Retinal pigment epithelial cell (primary cell): ENCODE measurements at regions not wholly inside any gene's neighbourhood (a gene's known extent, or its start where the extent isn't known, plus 50 kb on each side); places are given as distances from the start of the nearest gene placed in this dataset.

Experiments used
- DNase-seq: peaks from one replicate; pipeline ENCODE4 v3.0.0-alpha.2; 2010; ENCODE audit warnings: low read depth
- H3K4me3 ChIP-seq: 2 replicates; pipeline ENCODE4 v1.5.1; 2011; ENCODE audit warnings: mild to moderate bottlenecking, low read length, control low read depth, moderate library complexity
- TF ChIP-seq, protein P1 (sequence below): conservative IDR thresholded peaks from 2 replicates; pipeline ENCODE4 v1.5.1; 2011; ENCODE audit warnings: low read depth, low read length, control low read depth, inconsistent platforms

DNA sequence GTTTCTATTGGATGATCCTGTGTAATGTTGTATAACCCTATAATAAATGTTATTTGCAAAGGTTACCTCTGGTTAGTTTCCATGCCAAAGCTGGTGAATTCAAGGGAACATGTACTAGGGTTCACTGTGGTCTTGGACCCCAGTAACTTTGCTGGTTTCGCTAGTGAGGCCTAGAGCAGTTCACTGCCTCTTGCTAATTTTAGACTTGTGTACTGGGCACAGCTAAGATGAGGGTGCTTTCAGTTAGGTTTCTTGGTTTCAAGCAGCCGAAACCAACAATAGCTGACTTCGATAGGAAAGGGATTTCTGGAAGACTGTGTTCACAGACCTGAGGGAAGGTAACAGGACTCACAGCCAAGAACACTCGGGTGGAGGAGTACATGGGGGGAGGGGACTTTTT lies 215.5 kb upstream of the BCOR start:
- H3K4me3 ChIP-seq: no peak overlapping the region
- TF ChIP-seq, protein P1, sequence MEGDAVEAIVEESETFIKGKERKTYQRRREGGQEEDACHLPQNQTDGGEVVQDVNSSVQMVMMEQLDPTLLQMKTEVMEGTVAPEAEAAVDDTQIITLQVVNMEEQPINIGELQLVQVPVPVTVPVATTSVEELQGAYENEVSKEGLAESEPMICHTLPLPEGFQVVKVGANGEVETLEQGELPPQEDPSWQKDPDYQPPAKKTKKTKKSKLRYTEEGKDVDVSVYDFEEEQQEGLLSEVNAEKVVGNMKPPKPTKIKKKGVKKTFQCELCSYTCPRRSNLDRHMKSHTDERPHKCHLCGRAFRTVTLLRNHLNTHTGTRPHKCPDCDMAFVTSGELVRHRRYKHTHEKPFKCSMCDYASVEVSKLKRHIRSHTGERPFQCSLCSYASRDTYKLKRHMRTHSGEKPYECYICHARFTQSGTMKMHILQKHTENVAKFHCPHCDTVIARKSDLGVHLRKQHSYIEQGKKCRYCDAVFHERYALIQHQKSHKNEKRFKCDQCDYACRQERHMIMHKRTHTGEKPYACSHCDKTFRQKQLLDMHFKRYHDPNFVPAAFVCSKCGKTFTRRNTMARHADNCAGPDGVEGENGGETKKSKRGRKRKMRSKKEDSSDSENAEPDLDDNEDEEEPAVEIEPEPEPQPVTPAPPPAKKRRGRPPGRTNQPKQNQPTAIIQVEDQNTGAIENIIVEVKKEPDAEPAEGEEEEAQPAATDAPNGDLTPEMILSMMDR: no peak
- no peak for DNase-seq

DNA sequence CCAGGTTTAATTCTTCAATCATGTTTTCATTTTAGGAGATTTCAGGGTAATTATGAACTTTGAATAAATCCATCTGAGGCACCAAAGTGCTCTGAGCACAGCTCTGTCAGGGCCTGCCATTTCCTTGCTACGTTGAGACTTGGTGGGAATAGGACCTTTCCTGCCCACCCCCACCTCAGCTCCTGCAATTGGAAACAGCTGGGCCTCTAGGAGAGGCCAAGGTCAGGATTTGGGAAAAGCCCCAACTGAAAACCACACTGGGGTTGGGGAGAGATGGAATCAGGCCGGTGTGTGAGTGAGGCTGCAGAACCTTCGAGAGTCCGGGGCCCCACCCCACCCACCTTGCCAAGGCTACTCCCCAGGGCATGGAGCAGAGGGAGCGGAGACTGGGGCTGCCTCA lies 212.7 kb upstream of the BCOR start:
- H3K4me3 ChIP-seq: no peak overlapping the region
- TF ChIP-seq, protein P1: no peak
- DNase-seq: no peak

DNA sequence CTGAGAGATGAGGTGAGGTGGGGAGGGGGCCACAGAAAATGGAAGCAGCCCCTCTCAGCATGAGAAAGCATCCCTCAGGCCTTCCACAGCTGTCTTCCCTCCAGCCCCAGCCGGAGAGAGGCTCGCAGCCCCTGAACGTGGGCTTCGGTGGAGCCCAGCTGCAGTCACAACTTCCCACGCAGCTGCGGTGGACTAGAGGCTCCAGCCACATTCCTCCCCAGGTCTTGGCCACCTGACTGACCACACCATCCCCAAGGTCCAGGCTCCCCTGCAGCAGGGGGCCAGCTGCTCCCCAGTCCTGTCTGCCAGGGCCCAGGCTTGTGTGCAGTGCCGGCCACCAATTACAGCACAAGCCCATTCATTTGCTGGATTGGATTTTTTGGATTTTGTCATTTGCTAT lies 212.3 kb upstream of the BCOR start:
- DNase-seq: no peak
- H3K4me3 ChIP-seq: no peak overlapping the region
- TF ChIP-seq, protein P1: no peak

DNA sequence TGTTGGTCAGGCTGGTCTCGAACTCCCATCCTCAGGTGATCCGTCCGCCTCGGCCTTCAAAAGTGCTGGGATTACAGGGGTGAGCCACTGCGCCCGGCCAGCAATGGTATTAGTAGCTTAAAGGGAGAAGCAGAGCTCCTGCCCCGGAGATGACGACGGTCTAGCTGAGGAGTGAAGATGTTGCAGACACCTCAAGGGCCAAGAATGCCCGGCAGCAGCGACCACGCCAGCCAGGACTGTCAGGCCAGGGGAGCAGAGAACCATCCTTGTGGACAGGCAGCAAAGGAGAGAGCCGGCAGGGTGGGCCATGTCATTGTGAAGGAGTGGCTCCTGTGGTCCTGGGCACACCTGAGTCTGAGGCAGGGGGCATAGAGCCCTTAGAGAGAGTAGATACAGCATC lies 210.1 kb upstream of the BCOR start:
- no peak overlapping the region for H3K4me3 ChIP-seq
- TF ChIP-seq, protein P1: no peak
- DNase-seq: no peak

DNA sequence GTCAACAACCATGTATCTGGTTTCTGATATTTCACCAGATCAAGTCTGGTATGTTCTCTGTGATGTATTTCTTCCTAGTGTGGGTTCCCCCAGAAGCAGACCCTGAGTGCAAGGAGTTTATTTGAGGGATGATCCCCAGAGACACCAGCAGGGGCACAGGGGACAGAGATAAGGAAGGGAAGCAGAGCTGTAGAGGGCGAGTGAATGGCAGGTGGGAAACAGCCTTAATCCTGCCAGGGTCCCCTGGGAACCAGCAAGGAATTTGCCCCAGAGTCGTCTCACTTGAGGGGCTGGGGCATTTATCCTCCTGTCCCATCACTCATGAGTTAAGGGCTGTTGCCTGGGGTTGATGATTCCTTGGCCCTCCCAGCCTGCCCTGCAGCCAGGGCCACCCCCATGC lies 206.4 kb upstream of the BCOR start:
- H3K4me3 ChIP-seq: no peak overlapping the region
- TF ChIP-seq, protein P1: no peak
- DNase-seq: no peak

DNA sequence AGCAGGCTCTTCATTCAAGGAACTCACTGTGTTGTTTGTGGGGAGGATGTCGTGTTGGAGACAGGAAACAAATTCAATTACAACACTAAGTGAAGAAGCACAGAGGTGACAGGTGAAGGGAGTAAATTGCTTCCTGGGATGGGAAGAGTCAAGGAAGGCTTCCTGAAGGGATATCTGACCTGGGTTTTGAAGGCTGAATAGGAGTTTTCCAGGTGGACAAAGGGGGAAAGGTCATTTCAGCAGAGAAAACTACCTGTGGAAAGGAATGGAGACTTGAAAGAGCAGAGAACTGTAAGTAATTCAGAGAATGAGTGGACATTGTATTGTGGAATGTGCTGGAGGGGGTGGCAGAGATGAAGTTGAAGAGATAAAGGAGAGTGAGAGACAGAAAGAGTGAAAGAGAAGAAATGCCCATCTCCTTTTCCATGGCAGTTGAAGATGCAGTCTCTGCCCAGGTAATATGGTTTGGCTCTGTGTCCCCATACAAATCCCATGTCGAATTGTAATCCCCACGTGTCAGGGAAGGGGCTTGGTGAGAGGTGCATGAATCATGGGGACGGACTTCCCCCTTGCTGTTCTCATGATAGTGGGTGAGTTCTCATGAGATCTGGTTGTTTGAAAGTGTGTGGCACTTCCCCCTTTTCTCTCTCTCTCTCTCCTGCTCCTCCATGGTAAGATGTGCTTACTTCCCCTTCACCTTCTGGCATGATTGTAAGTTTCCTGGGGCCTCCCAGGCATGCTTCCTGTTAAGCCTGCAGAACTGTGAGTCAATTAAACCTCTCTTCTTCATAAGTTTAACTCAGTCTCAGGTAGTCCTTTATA lies 205.7 kb upstream of the BCOR start:
- TF ChIP-seq, protein P1: no peak
- DNase-seq: no peak
- H3K4me3 ChIP-seq: no peak overlapping the region

DNA sequence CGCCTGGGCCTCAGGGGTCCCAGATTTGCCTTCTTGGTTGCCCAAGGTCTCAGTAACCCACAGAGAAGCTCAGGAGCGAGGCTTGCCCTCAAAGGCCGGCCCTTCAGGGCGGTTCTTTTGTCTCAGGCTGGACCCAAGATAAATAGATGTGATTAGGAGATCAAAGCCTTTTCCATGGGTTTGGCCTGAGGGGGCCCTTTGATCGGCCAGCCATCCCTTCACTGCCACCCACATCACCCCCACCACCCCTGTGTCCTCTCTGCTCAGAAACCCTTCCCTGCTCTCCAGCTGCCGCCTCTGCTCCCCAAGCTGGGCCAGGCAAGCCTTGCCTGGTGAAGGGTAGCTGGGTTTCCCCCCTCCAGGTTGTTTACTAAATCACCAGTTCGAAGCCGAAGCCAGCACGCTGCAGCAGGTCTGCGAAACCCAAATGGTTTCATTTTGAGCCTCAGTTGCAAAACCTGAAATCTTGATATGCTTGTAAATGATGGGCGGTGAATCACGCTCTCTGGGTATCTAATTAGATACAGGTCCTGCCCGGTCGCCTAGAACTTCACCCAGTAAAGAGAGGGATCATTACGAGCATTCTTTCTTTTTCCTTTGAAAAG lies 202.6 kb upstream of the BCOR start:
- TF ChIP-seq, protein P1: no peak
- no peak overlapping the region for H3K4me3 ChIP-seq
- DNase-seq: no peak
